HepG2 (cell line): ENCODE measurements at regions not wholly inside any gene's neighbourhood (a gene's known extent, or its start where the extent isn't known, plus 50 kb on each side); places are given as distances from the start of the nearest gene placed in this dataset.

ENCODE experiments used
- ELF3 ChIP-seq: IDR thresholded peaks from 2 replicates; pipeline ENCODE4 v1.6.1; 2016; ENCODE audit warnings: missing genetic modification reagents, missing compliant biosample characterization
- FOSL2 ChIP-seq: sonication (generic); formaldehyde crosslinking; IDR thresholded peaks from 2 replicates; pipeline ENCODE4 v1.4.0; 2020; ENCODE audit warnings: missing genetic modification reagents
- FOXJ3 ChIP-seq: sonication (generic); formaldehyde crosslinking; IDR thresholded peaks from 2 replicates; pipeline ENCODE4 v1.4.0; 2020; ENCODE audit warnings: missing genetic modification reagents, mild to moderate bottlenecking, borderline replicate concordance
- GFI1 ChIP-seq: sonication (generic); formaldehyde crosslinking; IDR thresholded peaks from 2 replicates; pipeline ENCODE4 v1.5.0; 2020; ENCODE audit warnings: missing genetic modification reagents, mild to moderate bottlenecking, borderline replicate concordance
- JUN ChIP-seq: sonication (generic); formaldehyde crosslinking; IDR thresholded peaks from 2 replicates; pipeline ENCODE4 v1.4.0; 2020; ENCODE audit warnings: mild to moderate bottlenecking, missing genetic modification reagents
- MEF2D ChIP-seq: sonication (generic); formaldehyde crosslinking; IDR thresholded peaks from 2 replicates; pipeline ENCODE4 v1.5.1; 2020; ENCODE audit warnings: mild to moderate bottlenecking, missing genetic modification reagents
- RBAK ChIP-seq: sonication (generic); formaldehyde crosslinking; IDR thresholded peaks from 2 replicates; pipeline ENCODE4 v1.5.1; 2020; ENCODE audit warnings: mild to moderate bottlenecking, missing genetic modification reagents
- SALL1 ChIP-seq: sonication (generic); formaldehyde crosslinking; IDR thresholded peaks from 2 replicates; pipeline ENCODE4 v1.8.0; 2022; ENCODE audit warnings: mild to moderate bottlenecking, missing genetic modification reagents
- SCMH1 ChIP-seq: sonication (generic); formaldehyde crosslinking; IDR thresholded peaks from 2 replicates; pipeline ENCODE4 v1.9.0; 2021; ENCODE audit warnings: missing genetic modification reagents, mild to moderate bottlenecking, borderline replicate concordance
- SMARCC2 ChIP-seq: fragments of 450-650 bp; IDR thresholded peaks from 2 replicates; pipeline ENCODE4 v1.6.1; 2017; ENCODE audit warnings: antibody characterized with exemption, mild to moderate bottlenecking
- SP140L ChIP-seq: sonication (generic); formaldehyde crosslinking; IDR thresholded peaks from 2 replicates; pipeline ENCODE4 v1.4.0; 2020; ENCODE audit warnings: missing genetic modification reagents, borderline replicate concordance
- TBL1XR1 ChIP-seq: fragments of 150-350 bp; IDR thresholded peaks from 2 replicates; pipeline ENCODE4 v1.6.1; 2014; ENCODE audit warnings: borderline replicate concordance, low read length; ENCODE audit not compliant: partially characterized antibody
- ZNF10 ChIP-seq: sonication (generic); formaldehyde crosslinking; IDR thresholded peaks from 2 replicates; pipeline ENCODE4 v1.4.0; 2020; ENCODE audit warnings: mild to moderate bottlenecking, low read depth, missing genetic modification reagents, borderline replicate concordance
- ZNF263 ChIP-seq: sonication (generic); formaldehyde crosslinking; IDR thresholded peaks from 2 replicates; pipeline ENCODE4 v1.4.0; 2020; ENCODE audit warnings: missing genetic modification reagents
- ZNF3 ChIP-seq: IDR thresholded peaks from 2 replicates; pipeline ENCODE4 v1.7.0; 2017; ENCODE audit warnings: inconsistent platforms
- ZNF562 ChIP-seq: sonication (generic); formaldehyde crosslinking; IDR thresholded peaks from 2 replicates; pipeline ENCODE4 v1.8.0; 2022; ENCODE audit warnings: missing genetic modification reagents, borderline replicate concordance
- ZNF605 ChIP-seq: sonication (generic); formaldehyde crosslinking; IDR thresholded peaks from 2 replicates; pipeline ENCODE4 v1.8.0; 2022; ENCODE audit warnings: mild to moderate bottlenecking, missing genetic modification reagents
- ZSCAN30 ChIP-seq: sonication (generic); formaldehyde crosslinking; IDR thresholded peaks from 2 replicates; pipeline ENCODE4 v1.5.0; 2020; ENCODE audit warnings: mild to moderate bottlenecking, missing genetic modification reagents
- TF ChIP-seq, protein P1 (sequence below): sonication (generic); formaldehyde crosslinking; IDR thresholded peaks from 2 replicates; pipeline ENCODE4 v1.4.0; 2020; ENCODE audit warnings: mild to moderate bottlenecking, missing genetic modification reagents, borderline replicate concordance
- TF ChIP-seq, protein P2 (sequence below): IDR thresholded peaks from 2 replicates; pipeline ENCODE4 v1.6.1; 2016; ENCODE audit warnings: mild to moderate bottlenecking
- TF ChIP-seq, protein P3 (sequence below): IDR thresholded peaks from 2 replicates; pipeline ENCODE4 v1.4.0; 2020; ENCODE audit warnings: mild to moderate bottlenecking, missing genetic modification reagents

DNA sequence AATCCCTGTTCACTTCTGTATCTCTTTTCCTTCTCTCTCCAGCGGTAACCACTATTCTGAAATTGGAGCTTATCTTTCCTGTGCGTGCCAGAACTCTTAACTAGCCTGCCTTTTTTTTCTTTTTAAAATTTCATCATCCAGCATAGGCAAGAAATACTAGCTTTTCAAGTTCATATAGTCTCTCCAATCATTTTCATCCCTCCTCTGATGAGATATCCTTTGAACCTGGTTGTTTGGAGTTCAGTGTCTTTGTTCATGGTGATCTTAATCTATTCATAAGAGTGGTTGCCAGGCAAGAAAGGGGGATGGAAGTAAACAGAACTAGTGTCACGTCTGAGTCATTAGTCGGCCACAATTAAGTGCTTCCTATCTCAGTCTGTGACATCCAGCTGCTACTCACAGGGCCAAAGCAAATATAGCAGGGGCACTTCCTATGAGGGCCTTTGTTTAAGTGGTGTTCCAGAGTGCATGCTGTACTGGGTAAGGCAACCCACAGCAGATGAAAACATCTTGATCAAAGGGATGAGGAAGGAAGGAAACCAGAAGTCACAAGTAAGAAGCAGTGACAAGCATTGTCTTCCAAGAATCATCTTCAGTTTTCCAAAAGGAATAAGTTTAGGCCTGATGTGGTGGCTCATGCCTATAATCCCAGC lies 56.4 kb upstream of the XIAP start (continued):
- TF ChIP-seq MEF2D (0 out of 2 replicates have a peak, but pooled peaks have one; percentile 32), GFI1 (peak; percentile 51; the same call in 1 of the 2 replicates), SALL1 (CRISPR knock-in tag) (peak; percentile 83), SP140L (no peak), ZNF605 (CRISPR knock-in tag) (0 out of 2 replicates have a peak, but pooled peaks have one; percentile 55), FOSL2 (CRISPR knock-in tag) (peak; percentile 95), ZNF562 (CRISPR knock-in tag) (no peak), RBAK (no peak), ZNF263 (no peak), SMARCC2 (no peak), JUN (CRISPR knock-in tag) (peak; percentile 65; the same call in 1 of the 2 replicates), ZSCAN30 (CRISPR knock-in tag) (no peak), FOXJ3 (CRISPR knock-in tag) (peak; percentile 75; the same call in 1 of the 2 replicates), ELF3 (CRISPR knock-in tag) (peak; percentile 68), SCMH1 (CRISPR knock-in tag) (no peak), ZNF10 (CRISPR knock-in tag) (no peak), TBL1XR1 (peak; percentile 29), ZNF3 (CRISPR knock-in tag) (no peak)
- TF ChIP-seq, protein P1, sequence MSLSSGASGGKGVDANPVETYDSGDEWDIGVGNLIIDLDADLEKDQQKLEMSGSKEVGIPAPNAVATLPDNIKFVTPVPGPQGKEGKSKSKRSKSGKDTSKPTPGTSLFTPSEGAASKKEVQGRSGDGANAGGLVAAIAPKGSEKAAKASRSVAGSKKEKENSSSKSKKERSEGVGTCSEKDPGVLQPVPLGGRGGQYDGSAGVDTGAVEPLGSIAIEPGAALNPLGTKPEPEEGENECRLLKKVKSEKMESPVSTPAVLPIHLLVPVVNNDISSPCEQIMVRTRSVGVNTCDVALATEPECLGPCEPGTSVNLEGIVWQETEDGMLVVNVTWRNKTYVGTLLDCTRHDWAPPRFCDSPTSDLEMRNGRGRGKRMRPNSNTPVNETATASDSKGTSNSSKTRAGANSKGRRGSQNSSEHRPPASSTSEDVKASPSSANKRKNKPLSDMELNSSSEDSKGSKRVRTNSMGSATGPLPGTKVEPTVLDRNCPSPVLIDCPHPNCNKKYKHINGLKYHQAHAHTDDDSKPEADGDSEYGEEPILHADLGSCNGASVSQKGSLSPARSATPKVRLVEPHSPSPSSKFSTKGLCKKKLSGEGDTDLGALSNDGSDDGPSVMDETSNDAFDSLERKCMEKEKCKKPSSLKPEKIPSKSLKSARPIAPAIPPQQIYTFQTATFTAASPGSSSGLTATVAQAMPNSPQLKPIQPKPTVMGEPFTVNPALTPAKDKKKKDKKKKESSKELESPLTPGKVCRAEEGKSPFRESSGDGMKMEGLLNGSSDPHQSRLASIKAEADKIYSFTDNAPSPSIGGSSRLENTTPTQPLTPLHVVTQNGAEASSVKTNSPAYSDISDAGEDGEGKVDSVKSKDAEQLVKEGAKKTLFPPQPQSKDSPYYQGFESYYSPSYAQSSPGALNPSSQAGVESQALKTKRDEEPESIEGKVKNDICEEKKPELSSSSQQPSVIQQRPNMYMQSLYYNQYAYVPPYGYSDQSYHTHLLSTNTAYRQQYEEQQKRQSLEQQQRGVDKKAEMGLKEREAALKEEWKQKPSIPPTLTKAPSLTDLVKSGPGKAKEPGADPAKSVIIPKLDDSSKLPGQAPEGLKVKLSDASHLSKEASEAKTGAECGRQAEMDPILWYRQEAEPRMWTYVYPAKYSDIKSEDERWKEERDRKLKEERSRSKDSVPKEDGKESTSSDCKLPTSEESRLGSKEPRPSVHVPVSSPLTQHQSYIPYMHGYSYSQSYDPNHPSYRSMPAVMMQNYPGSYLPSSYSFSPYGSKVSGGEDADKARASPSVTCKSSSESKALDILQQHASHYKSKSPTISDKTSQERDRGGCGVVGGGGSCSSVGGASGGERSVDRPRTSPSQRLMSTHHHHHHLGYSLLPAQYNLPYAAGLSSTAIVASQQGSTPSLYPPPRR (CRISPR knock-in tag) = peak; percentile 86
- TF ChIP-seq, protein P2, sequence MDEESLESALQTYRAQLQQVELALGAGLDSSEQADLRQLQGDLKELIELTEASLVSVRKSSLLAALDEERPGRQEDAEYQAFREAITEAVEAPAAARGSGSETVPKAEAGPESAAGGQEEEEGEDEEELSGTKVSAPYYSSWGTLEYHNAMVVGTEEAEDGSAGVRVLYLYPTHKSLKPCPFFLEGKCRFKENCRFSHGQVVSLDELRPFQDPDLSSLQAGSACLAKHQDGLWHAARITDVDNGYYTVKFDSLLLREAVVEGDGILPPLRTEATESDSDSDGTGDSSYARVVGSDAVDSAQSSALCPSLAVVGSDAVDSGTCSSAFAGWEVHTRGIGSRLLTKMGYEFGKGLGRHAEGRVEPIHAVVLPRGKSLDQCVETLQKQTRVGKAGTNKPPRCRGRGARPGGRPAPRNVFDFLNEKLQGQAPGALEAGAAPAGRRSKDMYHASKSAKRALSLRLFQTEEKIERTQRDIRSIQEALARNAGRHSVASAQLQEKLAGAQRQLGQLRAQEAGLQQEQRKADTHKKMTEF (CRISPR knock-in tag) = no peak; the same call in none of the 2 replicates
- TF ChIP-seq, protein P3, sequence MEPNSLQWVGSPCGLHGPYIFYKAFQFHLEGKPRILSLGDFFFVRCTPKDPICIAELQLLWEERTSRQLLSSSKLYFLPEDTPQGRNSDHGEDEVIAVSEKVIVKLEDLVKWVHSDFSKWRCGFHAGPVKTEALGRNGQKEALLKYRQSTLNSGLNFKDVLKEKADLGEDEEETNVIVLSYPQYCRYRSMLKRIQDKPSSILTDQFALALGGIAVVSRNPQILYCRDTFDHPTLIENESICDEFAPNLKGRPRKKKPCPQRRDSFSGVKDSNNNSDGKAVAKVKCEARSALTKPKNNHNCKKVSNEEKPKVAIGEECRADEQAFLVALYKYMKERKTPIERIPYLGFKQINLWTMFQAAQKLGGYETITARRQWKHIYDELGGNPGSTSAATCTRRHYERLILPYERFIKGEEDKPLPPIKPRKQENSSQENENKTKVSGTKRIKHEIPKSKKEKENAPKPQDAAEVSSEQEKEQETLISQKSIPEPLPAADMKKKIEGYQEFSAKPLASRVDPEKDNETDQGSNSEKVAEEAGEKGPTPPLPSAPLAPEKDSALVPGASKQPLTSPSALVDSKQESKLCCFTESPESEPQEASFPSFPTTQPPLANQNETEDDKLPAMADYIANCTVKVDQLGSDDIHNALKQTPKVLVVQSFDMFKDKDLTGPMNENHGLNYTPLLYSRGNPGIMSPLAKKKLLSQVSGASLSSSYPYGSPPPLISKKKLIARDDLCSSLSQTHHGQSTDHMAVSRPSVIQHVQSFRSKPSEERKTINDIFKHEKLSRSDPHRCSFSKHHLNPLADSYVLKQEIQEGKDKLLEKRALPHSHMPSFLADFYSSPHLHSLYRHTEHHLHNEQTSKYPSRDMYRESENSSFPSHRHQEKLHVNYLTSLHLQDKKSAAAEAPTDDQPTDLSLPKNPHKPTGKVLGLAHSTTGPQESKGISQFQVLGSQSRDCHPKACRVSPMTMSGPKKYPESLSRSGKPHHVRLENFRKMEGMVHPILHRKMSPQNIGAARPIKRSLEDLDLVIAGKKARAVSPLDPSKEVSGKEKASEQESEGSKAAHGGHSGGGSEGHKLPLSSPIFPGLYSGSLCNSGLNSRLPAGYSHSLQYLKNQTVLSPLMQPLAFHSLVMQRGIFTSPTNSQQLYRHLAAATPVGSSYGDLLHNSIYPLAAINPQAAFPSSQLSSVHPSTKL (CRISPR knock-in tag) = peak; percentile 91
